Dedifferentiated amniotic fluid mesenchymal stem cell (primary cell): ENCODE measurements at regions not wholly inside any gene's neighbourhood (a gene's known extent, or its start where the extent isn't known, plus 50 kb on each side); places are given as distances from the start of the nearest gene placed in this dataset.
"Not testable (repeated sequence)": the region's sequence is repeated elsewhere in the genome, so short reads cannot be mapped to it uniquely, and the experiment has no call there.

Source experiments
- DNase-seq: peaks from one replicate; pipeline ENCODE4 v3.0.0-alpha.2; 2016; ENCODE audit errors: extremely low spot score

- DNase-seq: no peak
Measured at GRCh38 chr12:62166525-62166924, 93.7 kb upstream of the USP15 start.

DNA sequence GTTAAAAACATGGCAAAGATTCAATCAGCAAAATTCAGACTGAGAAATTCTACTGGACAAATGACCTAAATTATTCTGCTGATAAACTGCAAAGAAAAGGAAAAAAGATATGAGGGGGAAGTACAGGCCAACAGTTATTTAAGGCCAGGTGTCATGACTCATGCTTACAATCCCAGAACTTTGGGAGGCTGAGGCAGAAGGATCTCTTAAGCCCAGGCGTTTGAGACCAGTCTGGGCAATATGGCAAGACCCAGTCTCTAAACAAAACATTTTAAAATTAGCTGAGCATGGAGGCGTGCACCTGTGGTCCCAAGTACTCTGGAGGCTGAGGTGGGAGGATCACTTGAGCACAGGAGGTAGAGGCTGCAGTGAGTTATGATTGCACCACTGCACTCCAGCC is 91.8 kb upstream of the USP15 start:
- DNase-seq: no peak

DNA sequence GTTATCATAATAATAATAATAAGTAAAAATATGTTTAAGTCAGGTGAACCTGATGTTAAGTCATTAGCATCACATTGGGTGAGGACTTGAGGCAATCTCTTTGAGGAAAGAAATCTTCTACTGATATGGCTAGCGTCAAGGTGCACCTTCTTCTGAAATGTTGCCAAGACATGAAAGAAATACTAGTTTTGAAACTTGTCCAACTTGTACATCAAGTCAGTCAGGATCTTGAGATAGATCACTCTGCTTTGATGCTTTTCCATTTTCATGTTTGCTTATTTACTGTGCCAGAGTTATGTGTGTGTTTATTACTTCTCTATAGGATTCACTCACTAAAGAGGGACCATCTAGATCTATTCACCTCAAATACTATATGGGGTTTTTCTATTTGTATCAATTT is 90.0 kb upstream of the USP15 start:
- no peak for DNase-seq

DNA sequence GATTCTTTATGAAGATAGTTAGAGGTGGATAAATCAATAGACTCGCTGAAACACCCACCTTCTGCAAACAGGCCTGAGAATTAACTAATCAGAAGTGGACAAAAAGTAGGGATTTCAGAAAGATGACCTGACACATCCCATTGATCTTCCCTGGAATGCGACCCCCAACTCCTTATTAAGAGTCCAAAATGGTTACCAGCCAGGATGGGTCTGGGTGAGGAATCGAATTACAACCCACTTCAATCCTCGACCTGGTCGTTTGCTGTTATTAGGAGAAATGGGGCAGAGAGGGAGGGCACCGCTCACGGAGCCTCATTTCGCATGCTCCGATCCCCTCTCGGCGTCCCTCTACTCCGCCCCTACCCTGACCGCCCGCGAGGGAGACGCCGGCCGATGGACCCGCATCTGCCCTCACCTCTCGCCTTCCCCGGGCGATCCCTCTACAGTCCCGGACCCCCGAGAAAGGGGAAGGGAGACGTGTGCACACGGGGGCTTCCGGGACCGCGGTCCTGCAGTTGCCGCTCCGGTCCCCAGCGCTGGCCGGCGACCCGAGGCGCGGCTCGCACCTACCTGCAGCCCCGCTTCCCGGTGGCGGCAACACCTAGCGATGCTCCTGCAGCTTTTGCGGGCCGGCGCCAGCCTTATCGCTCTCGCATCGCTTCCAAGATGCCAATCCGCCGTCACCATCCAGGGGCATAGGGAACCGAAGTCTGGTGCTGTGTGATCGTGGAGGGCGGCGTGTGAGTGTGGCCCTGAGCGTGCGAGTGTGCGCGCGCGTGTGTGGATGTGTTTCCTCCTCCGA is 69.3 kb upstream of the USP15 start:
- no peak for DNase-seq

DNA sequence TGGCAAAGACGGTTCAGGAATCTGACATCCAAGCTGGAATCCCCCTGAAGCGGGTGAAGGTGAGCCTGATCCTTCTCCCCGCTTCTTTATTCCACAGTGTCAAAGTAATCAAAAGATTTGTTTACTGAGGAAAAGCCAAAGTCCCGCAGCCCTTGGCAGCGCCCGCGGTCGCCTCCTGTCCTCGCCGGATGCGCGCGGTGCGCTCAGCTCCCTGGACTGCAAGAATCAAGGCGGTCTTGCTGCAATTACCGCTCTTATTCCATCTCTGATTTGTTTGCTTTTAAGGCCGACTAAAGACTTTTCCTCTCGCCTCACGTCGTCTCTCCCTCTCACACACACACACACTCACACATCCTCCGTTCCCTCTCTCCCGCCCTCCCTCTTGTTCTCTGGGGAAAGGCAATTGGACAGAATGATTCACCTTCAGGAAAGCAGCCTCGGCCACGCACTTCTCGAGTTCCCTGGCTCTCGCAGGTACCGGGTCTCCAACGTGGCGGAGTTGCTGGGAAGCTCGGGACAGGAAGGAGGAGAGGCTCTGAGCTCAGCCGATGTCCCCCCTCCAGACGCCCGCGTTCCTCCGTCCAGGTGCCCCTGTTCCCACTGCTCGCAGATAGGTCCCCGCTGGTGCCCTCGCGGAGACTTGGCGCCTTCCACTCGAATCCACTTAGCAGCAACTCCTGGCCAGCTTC is 68.6 kb upstream of the USP15 start:
- no peak for DNase-seq

DNA sequence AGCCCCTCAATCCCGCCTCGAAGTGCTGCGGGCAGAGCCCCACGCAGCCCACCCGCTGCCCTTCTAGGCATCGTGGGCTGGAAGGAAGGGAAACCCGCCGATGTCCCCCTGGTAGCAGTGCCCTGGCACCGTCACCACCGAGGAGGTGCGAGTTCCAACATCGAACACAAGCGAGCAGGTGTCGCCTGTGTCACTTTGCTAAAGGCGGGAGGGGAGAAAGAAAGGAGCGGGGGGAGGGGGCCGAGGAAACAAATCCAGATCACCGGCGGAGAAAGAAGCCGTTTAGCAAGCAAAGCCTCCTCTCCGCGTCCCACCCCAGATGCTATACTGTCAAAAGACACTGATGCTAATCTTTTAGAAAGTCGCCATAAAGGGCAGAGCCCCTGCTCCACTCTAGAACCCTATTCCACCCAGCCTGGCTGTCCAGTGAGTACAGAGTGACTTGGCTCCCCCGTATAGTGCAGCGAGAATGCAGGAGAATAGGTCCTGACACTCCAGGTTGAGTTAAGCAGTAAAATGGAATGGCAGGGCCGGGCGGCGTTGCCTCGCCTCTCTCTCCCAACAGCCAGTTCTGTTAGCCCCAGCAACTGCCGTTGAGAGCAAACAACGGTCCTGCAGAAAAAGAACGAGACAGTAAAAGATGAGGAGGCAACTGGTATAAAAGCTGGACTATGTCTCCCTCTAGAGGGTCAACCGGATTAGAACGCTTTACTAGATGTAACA is 67.9 kb upstream of the USP15 start:
- DNase-seq: peak; percentile 89

DNA sequence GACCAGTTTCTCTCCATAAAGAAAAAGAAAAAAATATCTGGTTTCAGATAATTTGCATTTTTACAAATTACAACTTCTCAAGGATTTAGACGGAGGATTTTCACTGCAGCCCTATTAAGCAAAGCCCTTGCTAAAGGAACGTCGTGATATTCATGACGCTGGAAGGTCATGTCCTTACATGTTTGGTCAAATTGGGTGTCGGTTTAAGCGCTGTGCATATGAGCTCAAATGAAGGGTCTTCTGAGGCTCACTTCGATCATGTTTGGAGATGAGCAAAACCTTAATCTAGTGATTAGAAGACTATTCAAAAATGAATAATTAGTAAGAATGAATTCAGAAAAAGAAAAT is 67.3 kb upstream of the USP15 start:
- DNase-seq: no peak

GRCh38 chr12:62194031-62194430 is 66.2 kb upstream of the USP15 start:
- DNase-seq: no peak

GRCh38 chr12:62194616-62195015 is 65.6 kb upstream of the USP15 start:
- DNase-seq: no peak

DNA sequence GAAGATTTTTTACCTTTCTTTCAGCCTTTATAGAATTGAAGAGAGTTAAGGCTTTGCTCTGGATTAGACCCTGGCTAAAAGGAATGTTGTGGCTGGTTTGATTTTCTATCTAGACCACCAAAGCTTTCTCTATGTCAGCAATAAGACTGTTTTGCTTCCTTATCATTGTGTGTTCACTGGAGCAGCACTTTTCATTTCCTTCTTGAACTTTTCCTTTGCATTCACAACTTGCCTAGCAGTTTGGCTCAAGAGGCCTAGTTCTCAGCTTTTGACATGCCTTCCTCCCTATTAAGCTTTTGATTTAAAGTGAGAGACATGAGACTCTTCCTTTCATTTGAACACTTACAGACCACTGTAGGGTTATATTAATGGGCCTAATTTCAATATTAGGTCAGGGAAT is 64.1 kb upstream of the USP15 start:
- no peak for DNase-seq

GRCh38 chr12:62202861-62203260 is 57.3 kb upstream of the USP15 start:
- DNase-seq: not testable (repeated sequence)

DNA sequence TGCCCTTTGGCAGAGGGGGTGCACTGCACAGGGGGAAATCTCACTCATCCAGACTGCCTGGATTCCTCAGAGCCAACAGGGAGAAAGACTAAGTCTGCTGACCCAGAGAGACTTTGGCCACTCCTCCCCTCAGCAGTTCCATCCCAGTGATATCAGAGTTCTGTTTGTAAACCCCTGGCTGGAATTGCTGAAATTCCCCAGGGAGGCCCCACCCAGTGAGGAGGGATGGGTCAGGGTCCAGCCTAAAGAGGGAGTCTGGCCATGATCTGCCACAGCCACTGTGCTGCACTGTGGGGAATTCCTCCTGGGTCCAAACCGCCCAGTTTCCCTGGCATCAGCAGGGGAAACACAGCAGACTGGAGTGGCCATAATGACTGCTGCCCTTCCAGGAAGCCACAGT is 54.9 kb upstream of the USP15 start:
- no peak for DNase-seq

- DNase-seq: no peak
Measured at GRCh38 chr12:62207248-62207647, 53.0 kb upstream of the USP15 start.
